ENCODE measurements at regions not wholly inside any gene's neighbourhood (a gene's known extent, or its start where the extent isn't known, plus 50 kb on each side); places are given as distances from the start of the nearest gene placed in this dataset.

GRCh38 chr1:55579332-55580001, 364.3 kb upstream of the USP24 start:
- no peaks in the 10 kb centered on the region for H3K4me1 ChIP-seq (ENCODE audit: insufficient read depth, low read length, poor library complexity, severe bottlenecking)
- no peaks in the 10 kb centered on the region for H3K79me2 ChIP-seq (ENCODE audit: insufficient read depth, low read length)
- H3K27me3 ChIP-seq (ENCODE audit: insufficient read depth, low read length, poor library complexity, severe bottlenecking) = no peaks in the 10 kb centered on the region
- H3F3A ChIP-seq (ENCODE audit: low read depth) = no peaks in the 10 kb centered on the region
- H3K9me3 ChIP-seq (ENCODE audit: insufficient read depth, low read depth, low read length) = no peaks in the 10 kb centered on the region
- no peaks in the 10 kb centered on the region for H3K36me3 ChIP-seq (ENCODE audit: insufficient read depth, low read length)
- H2AFZ ChIP-seq (ENCODE audit: low read length) = no peak overlapping the region
- TF ChIP-seq EZH2phosphoT487 (IDR thresholded peaks at IDR 0.05; ENCODE audit: borderline replicate concordance) = no peak
- TF ChIP-seq, protein P1, sequence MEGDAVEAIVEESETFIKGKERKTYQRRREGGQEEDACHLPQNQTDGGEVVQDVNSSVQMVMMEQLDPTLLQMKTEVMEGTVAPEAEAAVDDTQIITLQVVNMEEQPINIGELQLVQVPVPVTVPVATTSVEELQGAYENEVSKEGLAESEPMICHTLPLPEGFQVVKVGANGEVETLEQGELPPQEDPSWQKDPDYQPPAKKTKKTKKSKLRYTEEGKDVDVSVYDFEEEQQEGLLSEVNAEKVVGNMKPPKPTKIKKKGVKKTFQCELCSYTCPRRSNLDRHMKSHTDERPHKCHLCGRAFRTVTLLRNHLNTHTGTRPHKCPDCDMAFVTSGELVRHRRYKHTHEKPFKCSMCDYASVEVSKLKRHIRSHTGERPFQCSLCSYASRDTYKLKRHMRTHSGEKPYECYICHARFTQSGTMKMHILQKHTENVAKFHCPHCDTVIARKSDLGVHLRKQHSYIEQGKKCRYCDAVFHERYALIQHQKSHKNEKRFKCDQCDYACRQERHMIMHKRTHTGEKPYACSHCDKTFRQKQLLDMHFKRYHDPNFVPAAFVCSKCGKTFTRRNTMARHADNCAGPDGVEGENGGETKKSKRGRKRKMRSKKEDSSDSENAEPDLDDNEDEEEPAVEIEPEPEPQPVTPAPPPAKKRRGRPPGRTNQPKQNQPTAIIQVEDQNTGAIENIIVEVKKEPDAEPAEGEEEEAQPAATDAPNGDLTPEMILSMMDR (conservative IDR thresholded peaks at IDR 0.05; ENCODE audit: low read length) = no peak
- no peak overlapping the region for H3K4me2 ChIP-seq (ENCODE audit: low read depth, low read length, poor library complexity, severe bottlenecking)
- no peaks in the 10 kb centered on the region for H3K9me2 ChIP-seq (replicated peaks; ENCODE audit: low read depth, low read length)
- H4K20me1 ChIP-seq (ENCODE audit: insufficient read depth, low read length, poor library complexity, severe bottlenecking) = no peaks in the 10 kb centered on the region
- H3K9ac ChIP-seq (ENCODE audit: low read depth, low read length, poor library complexity, severe bottlenecking) = no peak overlapping the region
- H3K4me3 ChIP-seq (ENCODE audit: low read length, poor library complexity, severe bottlenecking) = no peak overlapping the region

DNA sequence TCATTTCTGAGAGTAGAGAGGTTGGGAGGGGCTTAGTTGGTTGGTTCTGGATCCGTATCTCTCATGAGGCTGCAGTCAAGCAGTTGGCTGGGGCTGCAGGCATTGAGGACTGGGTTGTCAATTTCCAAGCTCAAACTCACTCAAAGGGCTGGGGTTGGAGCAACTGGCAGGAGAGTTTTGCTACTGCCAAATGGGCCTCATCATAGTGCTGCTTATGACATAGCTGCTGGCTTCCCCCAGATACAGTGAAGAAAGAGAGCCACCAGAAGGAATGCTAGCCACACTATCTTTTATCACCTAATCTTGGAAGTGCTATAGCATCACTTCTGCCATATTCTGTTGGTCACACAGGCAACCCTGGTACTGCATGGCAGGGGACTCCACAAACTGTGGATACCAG, 363.5 kb upstream of the USP24 start:
- H3K9ac ChIP-seq (ENCODE audit: low read depth, low read length, poor library complexity, severe bottlenecking) = no peak overlapping the region
- TF ChIP-seq EZH2phosphoT487 (IDR thresholded peaks at IDR 0.05; ENCODE audit: borderline replicate concordance) = no peak
- TF ChIP-seq, protein P1 (conservative IDR thresholded peaks at IDR 0.05; ENCODE audit: low read length) = no peak
- no peaks in the 10 kb centered on the region for H3F3A ChIP-seq (ENCODE audit: low read depth)
- no peaks in the 10 kb centered on the region for H3K9me3 ChIP-seq (ENCODE audit: insufficient read depth, low read depth, low read length)
- no peaks in the 10 kb centered on the region for H4K20me1 ChIP-seq (ENCODE audit: insufficient read depth, low read length, poor library complexity, severe bottlenecking)
- H3K4me2 ChIP-seq (ENCODE audit: low read depth, low read length, poor library complexity, severe bottlenecking) = no peak overlapping the region
- H3K4me3 ChIP-seq (ENCODE audit: low read length, poor library complexity, severe bottlenecking) = no peak overlapping the region
- H3K4me1 ChIP-seq (ENCODE audit: insufficient read depth, low read length, poor library complexity, severe bottlenecking) = no peaks in the 10 kb centered on the region
- H2AFZ ChIP-seq (ENCODE audit: low read length) = no peak overlapping the region
- H3K36me3 ChIP-seq (ENCODE audit: insufficient read depth, low read length) = no peaks in the 10 kb centered on the region
- no peaks in the 10 kb centered on the region for H3K27me3 ChIP-seq (ENCODE audit: insufficient read depth, low read length, poor library complexity, severe bottlenecking)
- no peaks in the 10 kb centered on the region for H3K9me2 ChIP-seq (replicated peaks; ENCODE audit: low read depth, low read length)
- H3K79me2 ChIP-seq (ENCODE audit: insufficient read depth, low read length) = no peaks in the 10 kb centered on the region

DNA sequence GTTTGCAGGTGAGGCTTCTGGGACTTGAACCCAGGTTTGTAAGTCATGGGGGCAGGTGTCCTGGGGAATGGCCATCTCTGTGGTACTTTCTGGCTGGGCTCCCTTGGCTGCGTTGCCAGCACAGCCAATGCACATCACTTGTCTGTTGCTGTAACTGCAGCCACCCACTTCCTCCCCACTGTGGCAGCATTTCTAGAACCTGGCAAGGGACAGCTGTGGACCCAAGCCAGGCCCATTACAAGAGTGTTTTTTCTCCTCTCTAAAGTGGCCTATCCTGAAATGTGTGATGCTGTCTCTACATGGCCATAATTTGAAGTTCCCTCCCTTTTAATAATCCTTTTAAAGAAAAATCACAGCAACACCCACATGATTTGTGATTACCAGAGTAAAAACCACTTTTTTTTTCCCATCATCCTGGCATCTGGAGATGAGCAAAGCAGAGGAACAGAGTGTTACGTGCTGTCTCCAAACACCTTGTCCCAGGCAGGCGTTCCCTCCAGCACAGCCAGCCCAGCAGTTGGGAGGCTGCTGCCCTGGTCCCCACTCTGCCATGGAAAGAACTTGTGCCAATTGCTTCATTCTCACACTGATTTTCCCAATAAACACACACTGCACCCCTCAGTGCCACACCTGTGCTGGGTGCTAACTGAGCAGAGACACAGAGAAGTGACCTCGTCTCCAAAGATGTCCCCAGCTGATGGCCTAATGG, 360.6 kb upstream of the USP24 start:
- H3K79me2 ChIP-seq (ENCODE audit: insufficient read depth, low read length) = no peaks in the 10 kb centered on the region
- no peak overlapping the region for H3K4me2 ChIP-seq (ENCODE audit: low read depth, low read length, poor library complexity, severe bottlenecking)
- no peaks in the 10 kb centered on the region for H4K20me1 ChIP-seq (ENCODE audit: insufficient read depth, low read length, poor library complexity, severe bottlenecking)
- TF ChIP-seq, protein P1 (conservative IDR thresholded peaks at IDR 0.05; ENCODE audit: low read length) = no peak
- no peaks in the 10 kb centered on the region for H3K9me2 ChIP-seq (replicated peaks; ENCODE audit: low read depth, low read length)
- H3F3A ChIP-seq (ENCODE audit: low read depth) = no peaks in the 10 kb centered on the region
- no peak overlapping the region for H2AFZ ChIP-seq (ENCODE audit: low read length)
- no peaks in the 10 kb centered on the region for H3K36me3 ChIP-seq (ENCODE audit: insufficient read depth, low read length)
- H3K27me3 ChIP-seq (ENCODE audit: insufficient read depth, low read length, poor library complexity, severe bottlenecking) = no peaks in the 10 kb centered on the region
- H3K9me3 ChIP-seq (ENCODE audit: insufficient read depth, low read depth, low read length) = no peaks in the 10 kb centered on the region
- H3K4me1 ChIP-seq (ENCODE audit: insufficient read depth, low read length, poor library complexity, severe bottlenecking) = no peaks in the 10 kb centered on the region
- H3K9ac ChIP-seq (ENCODE audit: low read depth, low read length, poor library complexity, severe bottlenecking) = no peak overlapping the region
- no peak overlapping the region for H3K4me3 ChIP-seq (ENCODE audit: low read length, poor library complexity, severe bottlenecking)

Measured in Loucy (cell line).